Caco-2 (cell line): ENCODE measurements at regions not wholly inside any gene's neighbourhood (a gene's known extent, or its start where the extent isn't known, plus 50 kb on each side); places are given as distances from the start of the nearest gene placed in this dataset.
"Not testable (repeated sequence)": the region's sequence is repeated elsewhere in the genome, so short reads cannot be mapped to it uniquely, and the experiment has no call there.

Experiments used
- BruUV-seq: library from RNA; stranded (reverse); fragments of 400-500 nt; replicated peaks from 2 replicates; lab custom pipeline; 2021; lab: Mats Ljungman, UMichigan
- CTCF ChIA-PET: fragments of 300-600 bp; sonication (Branson Sonifier 250); formaldehyde crosslinking; loops from one replicate; lab custom pipeline; 2022; ENCODE audit warnings: antibody characterized with exemption; lab: Charles Lee
- POLR2A ChIA-PET: fragments of 300-600 bp; sonication (Branson Sonifier 250); formaldehyde crosslinking; loops from one replicate; lab custom pipeline; 2022; ENCODE audit warnings: antibody characterized with exemption; lab: Charles Lee
- DNase-seq, 2 experiments: peaks; one replicate each; pipeline versions ENCODE4 v3.0.0 to v3.0.0-alpha.2; 2020 to 2022
- H3K27me3 ChIP-seq: replicated peaks from 2 replicates; pipeline ENCODE4 v1.6.0; 2011; ENCODE audit warnings: low read length; ENCODE audit not compliant: control insufficient read depth, insufficient read depth
- H3K36me3 ChIP-seq: 2 replicates; pipeline ENCODE4 v1.5.1; 2011; ENCODE audit warnings: low read length; ENCODE audit not compliant: control insufficient read depth, insufficient read depth
- H3K4me1 ChIP-seq: fragments of 250-450 bp; sonication (Bioruptor Pico); 2 replicates; pipeline ENCODE4 v1.5.1; 2020; ENCODE audit warnings: mild to moderate bottlenecking
- H3K4me3 ChIP-seq: 2 replicates; pipeline ENCODE4 v1.5.1; 2011; ENCODE audit warnings: low read depth, mild to moderate bottlenecking, control low read depth, low read length
- H3K9me3 ChIP-seq: fragments of 250-450 bp; sonication (Bioruptor Pico); 2 replicates; pipeline ENCODE4 v1.5.1; 2020; ENCODE audit warnings: mild to moderate bottlenecking, moderate library complexity
- H3K27ac Mint-ChIP-seq: one replicate; pipeline ENCODE4 v1.8.0; 2022; ENCODE audit warnings: mixed read lengths; ENCODE audit not compliant: unreplicated experiment
- H3K27me3 Mint-ChIP-seq: one replicate; pipeline ENCODE4 v1.8.0; 2022; ENCODE audit warnings: mixed read lengths; ENCODE audit not compliant: insufficient read depth, unreplicated experiment
- H3K36me3 Mint-ChIP-seq: one replicate; pipeline ENCODE4 v1.8.0; 2022; ENCODE audit warnings: mild to moderate bottlenecking, mixed read lengths; ENCODE audit not compliant: insufficient read depth, unreplicated experiment
- H3K4me1 Mint-ChIP-seq: one replicate; pipeline ENCODE4 v1.8.0; 2022; ENCODE audit warnings: low read depth, mixed read lengths; ENCODE audit not compliant: unreplicated experiment
- H3K4me3 Mint-ChIP-seq: one replicate; pipeline ENCODE4 v1.8.0; 2022; ENCODE audit warnings: mild to moderate bottlenecking, moderate library complexity, mixed read lengths; ENCODE audit not compliant: unreplicated experiment
- H3K9me3 Mint-ChIP-seq: one replicate; pipeline ENCODE4 v1.8.0; 2022; ENCODE audit warnings: mixed read lengths; ENCODE audit not compliant: unreplicated experiment
- CTCF ChIP-seq, 2 experiments: fragments of 200-600 bp in 1 of 2; IDR thresholded peaks; 1 replicate in 1 of 2; 2 replicates in 1 of 2; pipeline versions ENCODE4 v1.5.1 to v1.8.0; 2011 to 2022; ENCODE audit warnings: antibody characterized with exemption in 1 of 2, control low read depth in 1 of 2, inconsistent platforms in 1 of 2, low read depth in 1 of 2, low read length in 1 of 2, mild to moderate bottlenecking in 1 of 2, moderate library complexity in 1 of 2; ENCODE audit not compliant: insufficient read depth in 1 of 2, severe bottlenecking in 1 of 2, unreplicated experiment in 1 of 2
- intact Hi-C: fragments of 100-400 bp; cut with micrococcal nuclease; formaldehyde crosslinking; loops from one replicate; pipeline ENCODE4 v1.10.0; 2022; ENCODE audit not compliant: unreplicated experiment

DNA sequence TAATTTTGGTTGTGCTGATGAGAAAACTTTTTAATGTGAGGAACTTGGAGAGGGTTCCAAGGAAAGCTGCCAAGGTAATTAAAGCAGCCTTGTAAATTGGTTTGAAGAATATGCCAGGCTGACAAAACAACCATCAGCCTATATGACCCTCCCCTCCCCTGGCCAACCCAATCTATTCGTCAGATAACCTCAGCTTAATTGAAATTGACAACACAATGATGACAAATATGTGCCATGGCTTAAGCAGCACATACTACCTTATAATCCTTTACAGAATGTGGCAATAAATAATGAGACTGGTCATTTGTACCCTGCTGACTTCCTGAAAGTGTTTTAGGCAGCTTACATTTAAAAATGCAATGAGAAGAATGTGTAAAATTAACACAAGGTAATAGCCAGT lies 118.2 kb downstream of the EFHB start:
- H3K4me3 Mint-ChIP-seq, result no peak overlapping the region
- POLR2A ChIA-PET, result no interaction called here
- H3K4me1 Mint-ChIP-seq, result no peaks in the 10 kb centered on the region

DNA sequence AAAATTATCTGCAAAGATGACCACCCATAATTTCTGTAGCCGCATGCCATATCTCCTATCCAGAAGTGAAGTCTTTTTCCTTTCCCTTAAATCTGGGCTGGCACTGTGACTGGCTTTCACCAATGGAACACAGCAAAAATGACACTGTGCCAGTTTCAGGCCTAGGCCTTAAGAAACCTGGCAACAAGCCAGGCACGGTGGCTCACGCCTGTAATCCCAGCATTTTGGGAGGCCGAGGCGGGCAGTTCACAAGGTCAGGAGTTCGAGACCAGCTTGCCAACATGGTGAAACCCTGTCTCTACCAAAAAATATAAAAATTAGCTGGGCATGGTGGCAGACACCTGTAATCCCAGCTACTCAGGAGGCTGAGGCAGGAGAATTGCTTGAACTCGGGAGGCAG lies 120.3 kb downstream of the EFHB start:
- intact Hi-C loops, H3K9me3 Mint-ChIP-seq, H3K9me3 ChIP-seq, H3K27ac Mint-ChIP-seq, DNase-seq, POLR2A ChIA-PET, H3K36me3 ChIP-seq, H3K36me3 Mint-ChIP-seq, H3K4me1 Mint-ChIP-seq, H3K27me3 ChIP-seq, H3K4me3 Mint-ChIP-seq, H3K4me3 ChIP-seq, H3K27me3 Mint-ChIP-seq, BruUV-seq, CTCF ChIA-PET, H3K4me1 ChIP-seq: not testable (repeated sequence)

More for the DNA sequence above, 118.2 kb downstream of the EFHB start:
- H3K9me3 ChIP-seq, result no peaks in the 10 kb centered on the region
- no peak overlapping the region for H3K4me3 ChIP-seq
- H3K27me3 ChIP-seq, result no peaks in the 10 kb centered on the region
- no peak for DNase-seq
- BruUV-seq, result no TSS peak
- Mint-ChIP-seq H3K27ac (no peak overlapping the region), H3K36me3 (no peaks in the 10 kb centered on the region), H3K9me3 (no peaks in the 10 kb centered on the region), H3K27me3 (peaks cover 3% of the 10 kb centered on the region)
- H3K4me1 ChIP-seq, result no peaks in the 10 kb centered on the region
- intact Hi-C loops, result no loop called here
- CTCF ChIA-PET, result no interaction called here
- no peak for TF ChIP-seq CTCF (IDR thresholded peaks at IDR 0.05; ENCODE audit: insufficient read depth in 1 of 2, low read depth in 1 of 2, low read length in 1 of 2, severe bottlenecking in 1 of 2, unreplicated experiment in 1 of 2)
- no peaks in the 10 kb centered on the region for H3K36me3 ChIP-seq

DNA sequence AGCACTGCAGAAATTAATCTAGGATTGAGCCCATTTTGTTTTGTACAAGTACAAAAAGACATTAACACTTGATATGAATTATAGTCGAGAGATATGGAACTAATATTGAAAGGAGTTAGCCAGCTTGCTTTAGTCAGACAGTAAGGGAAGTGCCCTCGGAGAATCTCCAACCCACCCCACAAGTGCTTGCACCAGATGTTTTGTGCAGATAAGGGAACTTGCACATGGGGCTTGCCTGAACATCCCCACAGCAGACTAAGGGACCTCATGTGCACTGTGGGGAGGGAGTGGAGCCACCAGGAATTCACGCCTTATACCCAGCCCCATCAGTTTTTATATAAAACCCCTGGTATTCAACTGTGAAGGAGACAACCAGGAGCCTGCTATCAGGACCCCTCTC lies 122.3 kb downstream of the EFHB start:
- Mint-ChIP-seq H3K9me3 (no peaks in the 10 kb centered on the region), H3K4me3 (no peak overlapping the region), H3K27me3 (peaks cover 3% of the 10 kb centered on the region), H3K4me1 (no peaks in the 10 kb centered on the region), H3K27ac (no peak overlapping the region), H3K36me3 (no peaks in the 10 kb centered on the region)
- TF ChIP-seq CTCF (IDR thresholded peaks at IDR 0.05; ENCODE audit: insufficient read depth in 1 of 2, low read depth in 1 of 2, low read length in 1 of 2, severe bottlenecking in 1 of 2, unreplicated experiment in 1 of 2), result no peak
- intact Hi-C loops, result no loop called here
- Histone ChIP-seq H3K27me3 (no peaks in the 10 kb centered on the region), H3K9me3 (no peaks in the 10 kb centered on the region), H3K4me1 (no peaks in the 10 kb centered on the region), H3K4me3 (no peak overlapping the region), H3K36me3 (no peaks in the 10 kb centered on the region)
- ChIA-PET POLR2A (no interaction called here), CTCF (no interaction called here)
- BruUV-seq, result no TSS peak
- DNase-seq, result no peak

DNA sequence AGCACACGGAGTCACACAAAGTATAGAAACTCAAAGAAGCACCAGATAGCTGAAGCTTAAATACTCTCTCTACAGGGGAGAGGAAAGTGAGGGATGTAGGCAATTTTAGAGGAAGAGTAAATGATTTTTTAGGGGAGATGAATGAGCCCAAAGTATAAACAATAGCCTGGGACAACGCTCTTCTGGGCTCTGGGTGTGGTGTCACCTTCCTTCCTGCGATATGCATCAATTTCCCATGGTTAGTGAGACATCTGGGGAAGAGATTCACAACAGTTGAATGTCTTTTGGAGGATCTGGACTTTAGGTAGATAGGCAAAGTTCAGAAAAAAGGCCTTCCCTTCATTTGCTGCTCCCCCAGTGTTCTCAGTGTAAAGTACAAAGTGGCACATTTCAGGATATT lies 125.2 kb downstream of the EFHB start:
- ChIA-PET CTCF (no interaction called here), POLR2A (no interaction called here)
- Histone ChIP-seq H3K9me3 (no peaks in the 10 kb centered on the region), H3K4me1 (no peaks in the 10 kb centered on the region), H3K4me3 (no peak overlapping the region), H3K27me3 (no peaks in the 10 kb centered on the region), H3K36me3 (no peaks in the 10 kb centered on the region)
- BruUV-seq, result no TSS peak
- DNase-seq, result no peak
- Mint-ChIP-seq H3K9me3 (no peaks in the 10 kb centered on the region), H3K27ac (no peak overlapping the region), H3K36me3 (no peaks in the 10 kb centered on the region), H3K27me3 (peaks cover 3% of the 10 kb centered on the region), H3K4me1 (no peaks in the 10 kb centered on the region), H3K4me3 (no peak overlapping the region)
- intact Hi-C loops, result no loop called here
- no peak for TF ChIP-seq CTCF (IDR thresholded peaks at IDR 0.05; ENCODE audit: insufficient read depth in 1 of 2, low read depth in 1 of 2, low read length in 1 of 2, severe bottlenecking in 1 of 2, unreplicated experiment in 1 of 2)
